OCI-LY1 (cell line): ENCODE measurements at regions not wholly inside any gene's neighbourhood (a gene's known extent, or its start where the extent isn't known, plus 50 kb on each side); places are given as distances from the start of the nearest gene placed in this dataset.

ENCODE experiments used
- H2AFZ ChIP-seq: fragments of 200-600 bp; sonication (generic), shearing (Covaris generic); 2 replicates; pipeline ENCODE4 v1.6.0; 2014; ENCODE audit warnings: antibody characterized with exemption, mild to moderate bottlenecking, low read length
- H3F3A ChIP-seq: fragments of 200-600 bp; sonication (generic), shearing (Covaris generic); 2 replicates; pipeline ENCODE4 v1.6.0; 2014; ENCODE audit warnings: mild to moderate bottlenecking, antibody characterized with exemption, low read length, moderate library complexity; ENCODE audit not compliant: insufficient read depth
- H3K27ac ChIP-seq: fragments of 200-600 bp; sonication (generic); 2 replicates; pipeline ENCODE4 v1.5.1; 2014; ENCODE audit warnings: low read length, mixed run types, mild to moderate bottlenecking, low read depth; ENCODE audit not compliant: poor library complexity, severe bottlenecking
- H3K27me3 ChIP-seq: fragments of 200-600 bp; sonication (generic); 2 replicates; pipeline ENCODE4 v1.6.0; 2014; ENCODE audit warnings: antibody characterized with exemption, mild to moderate bottlenecking, low read length, moderate library complexity; ENCODE audit not compliant: insufficient read depth
- H3K36me3 ChIP-seq: fragments of 200-600 bp; sonication (generic); 2 replicates; pipeline ENCODE4 v1.6.1; 2014; ENCODE audit warnings: mild to moderate bottlenecking, antibody characterized with exemption, low read length, moderate library complexity, mixed read lengths; ENCODE audit not compliant: insufficient read depth
- H3K4me1 ChIP-seq: fragments of 200-600 bp; sonication (generic); 2 replicates; pipeline ENCODE4 v1.5.1; 2014; ENCODE audit warnings: mild to moderate bottlenecking, low read length, moderate library complexity; ENCODE audit not compliant: insufficient read depth, severe bottlenecking
- H3K4me2 ChIP-seq: fragments of 200-600 bp; sonication (generic), shearing (Covaris generic); 2 replicates; pipeline ENCODE4 v1.6.1; 2014; ENCODE audit warnings: low read length
- H3K4me3 ChIP-seq: fragments of 200-600 bp; sonication (generic); 2 replicates; pipeline ENCODE4 v1.5.1; 2014; ENCODE audit warnings: low read length, low read depth, mild to moderate bottlenecking, mixed read lengths; ENCODE audit not compliant: poor library complexity, severe bottlenecking
- H3K79me2 ChIP-seq: fragments of 200-600 bp; shearing (Covaris generic); 2 replicates; pipeline ENCODE4 v1.6.1; 2016; ENCODE audit warnings: mixed run types, low read length, mixed read lengths; ENCODE audit not compliant: insufficient read depth
- H3K9ac ChIP-seq: fragments of 200-600 bp; sonication (generic), shearing (Covaris generic); 2 replicates; pipeline ENCODE4 v1.6.1; 2014; ENCODE audit warnings: mild to moderate bottlenecking, low read length, mixed read lengths
- H3K9me2 ChIP-seq: fragments of 200-600 bp; sonication (generic), shearing (Covaris generic); 2 replicates; pipeline ENCODE4 v1.6.1; 2014; ENCODE audit warnings: low read depth, mild to moderate bottlenecking, low read length, mixed read lengths
- H3K9me3 ChIP-seq: fragments of 200-600 bp; shearing (Covaris generic); 2 replicates; pipeline ENCODE4 v1.6.1; 2014; ENCODE audit warnings: low read length, mixed read lengths
- H4K20me1 ChIP-seq: fragments of 200-600 bp; sonication (generic), shearing (Covaris generic); 2 replicates; pipeline ENCODE4 v1.6.0; 2016; ENCODE audit warnings: mild to moderate bottlenecking, low read length; ENCODE audit not compliant: insufficient read depth
- CTCF ChIP-seq: fragments of 200-600 bp; sonication (generic), shearing (Covaris generic); IDR thresholded peaks from 2 replicates; pipeline ENCODE4 v1.5.1; 2017; ENCODE audit warnings: mild to moderate bottlenecking, antibody characterized with exemption, low read length, moderate library complexity, mixed read lengths
- EZH2 ChIP-seq: fragments of 200-600 bp; sonication (generic), shearing (Covaris generic); IDR thresholded peaks from 2 replicates; pipeline ENCODE4 v1.8.0; 2017; ENCODE audit warnings: borderline replicate concordance, mixed run types, mild to moderate bottlenecking, antibody characterized with exemption, low read length, moderate library complexity, mixed read lengths

- no peaks in the 10 kb centered on the region for H4K20me1 ChIP-seq
- H3K4me1 ChIP-seq, result no peaks in the 10 kb centered on the region
- no peaks in the 10 kb centered on the region for H3K36me3 ChIP-seq
- no peak overlapping the region for H2AFZ ChIP-seq
- H3K9ac ChIP-seq, result no peak overlapping the region
- H3K79me2 ChIP-seq, result no peaks in the 10 kb centered on the region
- H3K4me2 ChIP-seq, result no peak overlapping the region
- H3K27me3 ChIP-seq, result no peaks in the 10 kb centered on the region
- TF ChIP-seq CTCF (no peak), EZH2 (no peak)
- H3K9me3 ChIP-seq, result no peaks in the 10 kb centered on the region
- H3K27ac ChIP-seq, result no peak overlapping the region
- H3K4me3 ChIP-seq, result no peak overlapping the region
- H3K9me2 ChIP-seq, result no peaks in the 10 kb centered on the region
- H3F3A ChIP-seq, result no peaks in the 10 kb centered on the region
These were observed 427.5 kb upstream of the MIS18BP1 start for GRCh38 chr14:45680531-45680930.

GRCh38 chr14:45679853-45680252, 426.9 kb upstream of the MIS18BP1 start:
- TF ChIP-seq CTCF, result no peak
- TF ChIP-seq EZH2, result no peak

GRCh38 chr14:45678163-45678562, 425.2 kb upstream of the MIS18BP1 start:
- H4K20me1 ChIP-seq, result no peaks in the 10 kb centered on the region
- H3K9me2 ChIP-seq, result no peaks in the 10 kb centered on the region
- H3K36me3 ChIP-seq, result no peaks in the 10 kb centered on the region
- H3K4me3 ChIP-seq, result no peak overlapping the region
- TF ChIP-seq EZH2, result no peak
- TF ChIP-seq CTCF, result no peak
- no peaks in the 10 kb centered on the region for H3K4me1 ChIP-seq
- no peaks in the 10 kb centered on the region for H3K79me2 ChIP-seq
- H2AFZ ChIP-seq, result no peak overlapping the region
- H3K27me3 ChIP-seq, result no peaks in the 10 kb centered on the region
- H3F3A ChIP-seq, result no peaks in the 10 kb centered on the region
- H3K4me2 ChIP-seq, result no peak overlapping the region
- H3K27ac ChIP-seq, result no peak overlapping the region
- H3K9ac ChIP-seq, result no peak overlapping the region
- H3K9me3 ChIP-seq, result no peaks in the 10 kb centered on the region

More at GRCh38 chr14:45679853-45680252, 426.9 kb upstream of the MIS18BP1 start:
- H3K36me3 ChIP-seq, result no peaks in the 10 kb centered on the region
- no peak overlapping the region for H3K27ac ChIP-seq
- H3K9me2 ChIP-seq, result no peaks in the 10 kb centered on the region
- no peak overlapping the region for H3K9ac ChIP-seq
- no peaks in the 10 kb centered on the region for H3K9me3 ChIP-seq
- H3K79me2 ChIP-seq, result no peaks in the 10 kb centered on the region
- no peaks in the 10 kb centered on the region for H3F3A ChIP-seq
- no peaks in the 10 kb centered on the region for H4K20me1 ChIP-seq
- no peaks in the 10 kb centered on the region for H3K4me1 ChIP-seq
- H3K4me2 ChIP-seq, result no peak overlapping the region
- no peak overlapping the region for H2AFZ ChIP-seq
- no peaks in the 10 kb centered on the region for H3K27me3 ChIP-seq
- H3K4me3 ChIP-seq, result no peak overlapping the region
